Medulla oblongata (tissue), 1 donor: ENCODE measurements at regions not wholly inside any gene's neighbourhood (a gene's known extent, or its start where the extent isn't known, plus 50 kb on each side); places are given as distances from the start of the nearest gene placed in this dataset.

Experiments used
- DNase-seq: peaks from one replicate; pipeline ENCODE4 v3.0.0-alpha.2; 2015; ENCODE audit errors: extremely low spot score

DNA sequence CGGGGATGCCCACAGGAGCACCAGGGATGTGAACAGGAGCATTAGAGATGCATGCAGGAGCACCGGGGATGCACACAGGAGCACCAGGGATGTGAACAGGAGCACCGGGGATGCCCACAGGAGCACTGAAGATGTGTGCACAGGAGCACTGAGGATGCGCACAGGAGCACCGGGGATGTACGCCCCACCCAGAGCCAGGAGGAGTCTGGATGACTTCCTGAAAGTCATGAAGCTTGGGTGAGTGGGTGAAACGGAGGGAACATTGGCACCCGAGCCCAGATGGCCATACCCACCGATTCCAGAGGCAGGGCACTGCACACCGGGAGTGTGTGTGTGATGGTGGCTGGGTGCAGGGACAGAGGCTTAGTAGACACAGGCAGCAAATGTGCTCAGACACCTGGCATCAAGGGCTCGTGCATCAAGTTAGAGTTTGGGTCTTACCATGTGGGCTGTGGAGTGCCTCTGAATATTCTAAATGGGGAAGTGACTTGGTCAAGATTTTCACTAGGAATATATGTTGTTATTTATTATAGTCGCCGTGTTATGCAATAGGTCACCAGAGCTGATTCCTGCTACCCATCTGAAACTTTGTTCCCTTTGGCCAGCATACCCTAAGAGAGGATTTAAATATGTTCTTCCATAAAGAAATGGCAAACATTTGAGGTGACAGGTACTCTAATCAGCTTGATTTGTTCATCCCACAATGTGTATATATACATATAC lies 365.8 kb upstream of the MYT1L start:
- DNase-seq, result no peak

GRCh38 chr2:2696325-2696724 lies 365.2 kb upstream of the MYT1L start:
- no peak for DNase-seq

DNA sequence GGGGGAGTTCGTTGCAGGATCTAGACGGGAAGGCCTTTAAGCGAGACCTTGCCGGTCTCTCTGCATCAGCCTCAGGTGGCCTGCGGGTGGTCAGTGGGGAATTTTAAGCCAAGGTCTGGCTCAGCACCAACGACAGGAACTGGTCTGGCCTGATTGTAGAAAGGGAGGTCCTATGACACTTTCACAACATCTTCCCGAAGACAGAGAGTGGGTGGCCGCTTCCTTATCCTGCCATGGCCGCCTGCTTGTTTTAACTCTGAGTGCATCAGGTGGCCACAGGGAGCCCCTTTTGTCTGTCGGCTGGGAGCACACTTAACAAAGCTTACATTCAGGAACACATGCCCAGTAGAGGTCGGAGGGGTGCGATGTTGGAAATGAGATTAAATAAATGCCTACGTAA lies 363.7 kb upstream of the MYT1L start:
- DNase-seq, result no peak

- DNase-seq, result no peak
These were observed 361.7 kb upstream of the MYT1L start for GRCh38 chr2:2692599-2693389.

DNA sequence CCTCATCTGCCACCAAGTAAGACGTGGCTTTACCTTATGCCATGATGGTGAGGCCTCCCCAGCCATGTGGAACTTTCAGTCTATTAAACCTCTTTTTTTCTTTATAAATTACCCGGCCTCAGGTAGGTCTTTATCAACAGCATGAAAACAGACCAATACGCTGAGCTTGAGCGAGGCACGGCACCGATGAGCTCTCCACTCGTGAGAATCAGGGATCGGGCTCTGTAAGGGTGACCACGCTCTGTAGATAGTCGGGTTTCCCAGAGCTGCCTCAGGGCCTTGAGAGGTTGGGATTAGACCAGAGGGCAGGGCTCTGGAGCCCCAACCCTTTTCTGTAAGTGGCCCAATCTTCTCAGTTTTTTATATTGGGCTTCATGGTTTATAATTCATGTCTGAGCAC lies 360.3 kb upstream of the MYT1L start:
- DNase-seq, result no peak

GRCh38 chr2:2690985-2691384 lies 359.9 kb upstream of the MYT1L start:
- no peak for DNase-seq

GRCh38 chr2:2689306-2689705 lies 358.2 kb upstream of the MYT1L start:
- DNase-seq, result no peak

GRCh38 chr2:2688254-2688653 lies 357.2 kb upstream of the MYT1L start:
- DNase-seq, result no peak

- DNase-seq, result no peak
These were observed 356.7 kb upstream of the MYT1L start for GRCh38 chr2:2687745-2688144.

GRCh38 chr2:2686222-2686621 lies 355.1 kb upstream of the MYT1L start:
- no peak for DNase-seq

DNA sequence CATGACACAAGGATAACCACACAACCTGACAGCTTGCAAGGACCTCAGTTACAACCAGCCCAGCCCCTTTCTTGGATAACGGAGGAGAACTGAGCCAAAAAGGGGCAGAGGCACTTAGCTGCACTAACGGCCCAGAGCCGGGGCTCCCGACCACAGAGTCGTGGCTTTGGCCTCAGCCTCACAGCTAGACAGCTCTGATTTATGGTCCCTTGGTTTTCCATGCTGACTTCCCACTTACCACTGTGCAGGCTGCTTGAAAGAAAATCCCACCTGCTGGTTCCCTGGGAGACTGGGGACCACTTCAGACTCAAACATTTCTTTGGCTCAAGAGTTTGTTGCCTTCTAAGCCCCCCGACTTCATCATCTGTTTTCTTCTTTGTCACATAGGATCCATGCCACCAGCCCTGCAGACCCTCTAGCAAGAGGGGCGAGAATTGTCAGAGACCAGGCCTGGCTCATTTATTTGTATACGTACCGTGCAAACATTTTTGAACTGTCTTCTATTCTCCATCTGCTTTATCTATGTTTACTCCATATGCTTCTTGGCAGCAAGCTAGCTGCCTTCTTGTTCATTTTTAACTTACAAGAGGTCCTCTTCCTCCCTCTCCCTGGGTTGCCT lies 352.6 kb upstream of the MYT1L start:
- no peak for DNase-seq

- DNase-seq, result no peak
These were observed 351.7 kb upstream of the MYT1L start for GRCh38 chr2:2682700-2683342.

DNA sequence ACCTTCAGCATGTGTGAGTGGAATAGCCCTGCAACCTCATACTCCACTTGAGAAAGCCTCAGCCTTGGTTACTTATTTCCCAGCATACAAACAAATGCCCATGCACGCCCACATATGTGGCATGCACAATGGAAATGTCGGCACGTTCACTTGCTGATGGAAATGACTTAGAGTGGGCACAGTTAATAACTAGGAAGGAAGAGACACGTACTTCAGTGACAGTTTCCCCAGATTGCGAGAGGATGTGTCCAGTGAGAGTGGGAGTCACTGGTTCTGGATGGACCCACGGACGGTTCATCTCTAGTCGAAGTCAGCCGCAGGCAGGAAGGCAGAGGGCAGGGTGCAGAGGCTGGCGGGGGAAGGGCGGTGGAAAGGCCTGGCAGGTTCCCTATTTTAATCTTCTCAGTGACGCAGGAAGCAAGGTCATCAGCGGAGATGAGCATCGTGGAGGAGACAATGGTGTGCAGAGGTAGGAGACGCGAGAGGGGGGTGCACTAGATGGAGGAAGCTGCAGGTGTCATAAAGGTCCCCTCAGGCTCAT lies 350.7 kb upstream of the MYT1L start:
- no peak for DNase-seq

DNA sequence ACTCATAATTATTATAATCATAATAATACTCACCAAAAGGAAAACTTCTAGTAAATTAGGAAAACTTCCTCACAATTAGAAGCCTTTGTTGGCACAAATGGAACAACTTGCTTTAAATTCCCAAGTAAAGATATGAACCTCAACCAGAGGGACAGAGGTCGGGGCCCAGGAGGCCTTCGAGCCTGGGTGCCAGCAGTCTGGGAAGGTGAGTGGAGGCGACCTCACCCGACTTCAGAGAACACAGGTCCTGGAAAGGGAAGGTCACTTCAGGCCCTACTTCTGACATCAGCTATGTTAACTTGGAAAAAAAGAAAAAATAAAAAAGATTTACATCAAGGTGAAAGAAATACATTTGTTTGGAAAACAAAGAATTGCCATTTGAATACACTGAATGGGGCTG lies 350.0 kb upstream of the MYT1L start:
- DNase-seq, result no peak

- DNase-seq, result no peak
These were observed 343.8 kb upstream of the MYT1L start for GRCh38 chr2:2674831-2675230.

GRCh38 chr2:2673406-2673805 lies 342.3 kb upstream of the MYT1L start:
- no peak for DNase-seq

DNA sequence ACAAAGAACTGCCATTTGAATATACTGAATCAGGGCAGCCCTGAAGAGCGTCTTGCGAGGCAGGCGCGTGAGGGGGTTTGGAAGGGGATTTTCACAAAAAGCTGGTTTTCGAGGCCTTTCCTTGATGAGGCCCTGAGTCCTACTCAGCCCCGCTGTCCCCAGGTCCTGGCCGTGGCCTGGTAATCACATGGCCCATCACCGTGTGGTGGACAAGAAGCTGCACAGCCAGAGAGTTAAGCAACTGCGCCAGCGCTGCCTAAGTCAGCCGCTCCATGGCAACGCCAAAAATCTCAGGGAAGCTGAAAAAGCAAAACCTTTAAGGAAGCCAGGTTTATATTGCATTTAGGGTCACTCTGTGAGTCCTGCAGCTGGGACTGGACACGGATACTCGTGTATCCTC lies 341.2 kb upstream of the MYT1L start:
- DNase-seq, result no peak

DNA sequence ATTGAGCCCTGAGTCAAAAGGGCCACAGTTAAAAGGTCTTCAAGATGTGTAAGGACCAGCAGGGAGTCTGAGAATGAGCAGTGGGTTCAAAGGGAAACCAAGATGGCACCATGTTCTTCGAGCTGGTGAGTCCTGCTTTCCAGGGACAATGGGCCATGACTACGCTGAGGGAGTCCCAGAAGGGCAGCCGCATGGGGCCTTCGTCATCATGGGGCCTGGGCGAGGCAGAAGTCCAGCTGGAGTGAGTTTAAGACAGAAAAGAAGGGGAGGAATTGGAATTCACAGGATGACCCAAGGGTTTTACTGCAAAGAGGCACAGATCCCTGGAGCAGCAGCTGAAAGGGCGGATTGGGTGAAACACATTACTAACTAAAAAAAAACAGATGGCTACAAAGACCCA lies 340.8 kb upstream of the MYT1L start:
- no peak for DNase-seq

GRCh38 chr2:2669316-2669715 lies 338.2 kb upstream of the MYT1L start:
- no peak for DNase-seq

DNA sequence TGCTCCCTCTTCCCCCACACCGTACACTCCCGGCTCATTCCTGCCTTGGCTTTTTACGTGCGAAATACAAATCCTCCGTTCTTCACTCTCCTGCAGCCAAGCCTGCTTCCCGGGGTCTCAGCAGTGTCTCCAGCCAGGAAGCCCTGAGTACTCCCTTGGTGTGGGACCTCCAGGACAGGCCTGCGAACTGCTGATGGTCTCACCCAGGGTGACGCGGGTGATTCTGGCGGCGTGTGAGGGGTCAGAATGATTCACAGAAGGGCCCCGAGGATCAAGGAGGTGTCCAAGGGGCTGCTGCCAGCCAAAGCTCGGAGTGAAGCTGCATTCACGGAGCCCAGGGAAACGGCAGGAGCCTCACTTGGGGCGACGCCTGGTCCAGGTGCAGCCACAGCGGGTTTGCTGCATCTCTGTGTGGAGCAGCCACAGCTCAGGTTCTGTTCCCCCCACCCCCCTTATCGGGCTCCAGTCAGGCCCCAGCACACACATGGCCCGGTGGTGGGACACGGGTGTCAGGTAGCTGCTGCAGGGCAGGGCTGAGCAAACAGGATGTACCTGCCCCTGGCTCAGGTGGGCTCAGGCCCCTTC lies 337.7 kb upstream of the MYT1L start:
- DNase-seq, result no peak

- no peak for DNase-seq
These were observed 336.6 kb upstream of the MYT1L start for GRCh38 chr2:2667690-2668089.

GRCh38 chr2:2665834-2666133 lies 334.7 kb upstream of the MYT1L start:
- no peak for DNase-seq
